ENCODE measurements at regions not wholly inside any gene's neighbourhood (a gene's known extent, or its start where the extent isn't known, plus 50 kb on each side); places are given as distances from the start of the nearest gene placed in this dataset.

DNA sequence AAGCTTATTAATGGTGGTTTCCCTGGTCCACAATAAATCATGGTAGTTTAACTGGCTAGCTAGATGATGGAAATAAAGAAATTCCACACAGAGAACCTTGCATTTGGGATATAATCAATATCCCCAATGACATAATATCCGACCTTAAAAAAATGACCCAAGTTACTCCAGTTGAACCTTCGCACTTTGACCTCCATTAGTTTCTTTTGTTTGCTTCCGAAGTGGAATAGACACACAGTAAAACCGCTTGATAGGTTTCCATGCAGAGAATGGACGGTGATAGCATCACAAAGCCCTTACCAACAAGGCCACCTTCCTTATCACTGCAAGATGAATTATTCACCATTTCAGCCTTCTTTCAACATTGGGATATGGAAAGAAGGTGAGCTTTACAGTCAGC lies 1966.1 kb upstream of the CELF4 start (continued):
- no peak for TF ChIP-seq YY1 (IDR thresholded peaks at IDR 0.05; ENCODE audit: low read depth, low read length)
- TF ChIP-seq E4F1 (IDR thresholded peaks at IDR 0.05; ENCODE audit: borderline replicate concordance, partially characterized antibody) = no peak
- no peak for TF ChIP-seq IRF3 (IDR thresholded peaks at IDR 0.05)
- no peak for TF ChIP-seq EED (IDR thresholded peaks at IDR 0.05; ENCODE audit: low read depth)
- no peak for TF ChIP-seq EZH2 (IDR thresholded peaks at IDR 0.05; ENCODE audit: borderline replicate concordance, control insufficient read depth, low read depth, low read length)

DNA sequence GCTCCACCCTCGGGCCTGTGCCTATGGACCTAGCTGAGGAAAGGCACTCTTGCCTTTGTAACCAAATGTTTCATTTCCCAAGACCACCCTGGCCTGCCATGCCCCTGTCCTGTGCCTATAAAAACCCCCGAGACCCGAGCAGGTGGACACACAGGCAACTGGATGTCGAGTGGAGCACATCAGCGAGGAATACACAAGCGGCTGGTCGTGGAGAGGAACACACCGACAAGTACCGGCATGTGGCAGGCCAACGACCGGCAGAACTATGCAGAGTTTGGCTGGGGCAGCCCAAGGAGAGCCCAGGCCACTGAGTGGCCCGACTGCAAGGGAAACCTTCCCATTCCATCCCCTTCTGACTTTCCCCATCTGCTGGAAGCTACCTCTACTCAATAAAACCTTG lies 1963.8 kb upstream of the CELF4 start:
- Histone ChIP-seq H3K36me3 (ENCODE audit: control insufficient read depth in 2 of 2, insufficient read depth in 2 of 2, low read length in 1 of 2) (no peaks in the 10 kb centered on the region), H3K9me3 (replicated peaks; ENCODE audit: control insufficient read depth, insufficient read depth, low read length) (no peaks in the 10 kb centered on the region), H3K79me2 (ENCODE audit: control insufficient read depth, insufficient read depth, low read length) (no peaks in the 10 kb centered on the region), H3K27me3 (replicated peaks in 1 of 2; ENCODE audit: control insufficient read depth in 2 of 2, insufficient read depth in 2 of 2, low read length in 1 of 2) (no peaks in the 10 kb centered on the region), H3K9ac (ENCODE audit: control insufficient read depth, insufficient read depth, low read length) (no peak overlapping the region), H4K20me1 (ENCODE audit: control insufficient read depth, insufficient read depth) (no peaks in the 10 kb centered on the region), H3K4me1 (ENCODE audit: control insufficient read depth, insufficient read depth, low read length) (no peaks in the 10 kb centered on the region), H3K4me2 (ENCODE audit: control insufficient read depth, insufficient read depth) (no peak overlapping the region), H3K4me3 (no peak overlapping the region), H2AFZ (ENCODE audit: control insufficient read depth, low read depth, low read length) (no peak overlapping the region), H3K27ac (ENCODE audit: control insufficient read depth, insufficient read depth) (no peak overlapping the region)
- intact Hi-C loops (cut with micrococcal nuclease; ENCODE audit: unreplicated experiment) = no loop called here
- ChIA-PET CTCF (no interaction called here), RAD21 (ENCODE audit: unreplicated experiment) (no interaction called here), SMC1A (ENCODE audit: uncharacterized antibody, unreplicated experiment) (interaction anchor here (1.5 kb wide), 1 partner anchor 9 kb away, joined by 4 read pairs; no protein-coding TSS in a partner anchor), POLR2A (no interaction called here)
- FAIRE-seq (no peak), DNase-seq (ENCODE audit: low read depth, low spot score) (no peak), ATAC-seq (no peak)
- in situ Hi-C loops (cut with MboI) = no loop called here
- WGBS (ENCODE audit: insufficient coverage, insufficient replicate concordance, low lambda C conversion rate, missing lambda C conversion rate) = 49% methylated on average over 12 of the region's 12 CpGs
- BruUV-seq (replicated peaks) = no TSS peak
- TF ChIP-seq YY1 (IDR thresholded peaks at IDR 0.05; ENCODE audit: low read depth, low read length) (no peak), CBX5 (IDR thresholded peaks at IDR 0.05; ENCODE audit: low read depth) (no peak), IRF3 (IDR thresholded peaks at IDR 0.05) (no peak), NBN (IDR thresholded peaks at IDR 0.05) (no peak), CREM (IDR thresholded peaks at IDR 0.05; ENCODE audit: low read depth) (no peak), RAD51 (IDR thresholded peaks at IDR 0.05) (no peak), JUNB (IDR thresholded peaks at IDR 0.05) (no peak), KAT2A (conservative IDR thresholded peaks at IDR 0.05; ENCODE audit: control insufficient read depth, low read depth, low read length) (no peak), CREB1 (IDR thresholded peaks at IDR 0.05; ENCODE audit: low read depth) (no peak), SREBF1 (IDR thresholded peaks at IDR 0.05; ENCODE audit: low read length) (no peak), POU2F2 (IDR thresholded peaks at IDR 0.05; ENCODE audit: borderline replicate concordance, low read depth, low read length) (no peak), RUNX3 (IDR thresholded peaks at IDR 0.05; ENCODE audit: low read length) (no peak)
- TF ChIP-seq, protein P1, sequence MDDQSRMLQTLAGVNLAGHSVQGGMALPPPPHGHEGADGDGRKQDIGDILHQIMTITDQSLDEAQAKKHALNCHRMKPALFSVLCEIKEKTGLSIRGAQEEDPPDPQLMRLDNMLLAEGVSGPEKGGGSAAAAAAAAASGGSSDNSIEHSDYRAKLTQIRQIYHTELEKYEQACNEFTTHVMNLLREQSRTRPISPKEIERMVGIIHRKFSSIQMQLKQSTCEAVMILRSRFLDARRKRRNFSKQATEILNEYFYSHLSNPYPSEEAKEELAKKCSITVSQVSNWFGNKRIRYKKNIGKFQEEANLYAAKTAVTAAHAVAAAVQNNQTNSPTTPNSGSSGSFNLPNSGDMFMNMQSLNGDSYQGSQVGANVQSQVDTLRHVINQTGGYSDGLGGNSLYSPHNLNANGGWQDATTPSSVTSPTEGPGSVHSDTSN (IDR thresholded peaks at IDR 0.05; ENCODE audit: insufficient replicate concordance, low read depth, low read length) = no peak
- TF ChIP-seq, protein P2, sequence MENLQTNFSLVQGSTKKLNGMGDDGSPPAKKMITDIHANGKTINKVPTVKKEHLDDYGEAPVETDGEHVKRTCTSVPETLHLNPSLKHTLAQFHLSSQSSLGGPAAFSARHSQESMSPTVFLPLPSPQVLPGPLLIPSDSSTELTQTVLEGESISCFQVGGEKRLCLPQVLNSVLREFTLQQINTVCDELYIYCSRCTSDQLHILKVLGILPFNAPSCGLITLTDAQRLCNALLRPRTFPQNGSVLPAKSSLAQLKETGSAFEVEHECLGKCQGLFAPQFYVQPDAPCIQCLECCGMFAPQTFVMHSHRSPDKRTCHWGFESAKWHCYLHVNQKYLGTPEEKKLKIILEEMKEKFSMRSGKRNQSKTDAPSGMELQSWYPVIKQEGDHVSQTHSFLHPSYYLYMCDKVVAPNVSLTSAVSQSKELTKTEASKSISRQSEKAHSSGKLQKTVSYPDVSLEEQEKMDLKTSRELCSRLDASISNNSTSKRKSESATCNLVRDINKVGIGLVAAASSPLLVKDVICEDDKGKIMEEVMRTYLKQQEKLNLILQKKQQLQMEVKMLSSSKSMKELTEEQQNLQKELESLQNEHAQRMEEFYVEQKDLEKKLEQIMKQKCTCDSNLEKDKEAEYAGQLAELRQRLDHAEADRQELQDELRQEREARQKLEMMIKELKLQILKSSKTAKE (IDR thresholded peaks at IDR 0.05; ENCODE audit: low read depth, poor library complexity, severe bottlenecking) = no peak

All from GM12878 (cell line).